Natural killer cell (primary cell): ENCODE measurements at regions not wholly inside any gene's neighbourhood (a gene's known extent, or its start where the extent isn't known, plus 50 kb on each side); places are given as distances from the start of the nearest gene placed in this dataset.

Experiments used
- ATAC-seq, 3 donors: fragments of 150-1000 bp in 2 of 3; fragments of 200-7000 bp in 1 of 3; cut with Tn5 transposase; 1 replicate in 1 of 3; 2 replicates in 2 of 3; pipeline ENCODE4 v1.10.0; 2021; ENCODE audit warnings: mild to moderate bottlenecking in 2 of 3, moderate library complexity in 2 of 3
- DNase-seq, 2 donors: peaks; one replicate each; pipeline versions ENCODE4 v3.0.0 to v3.0.0-alpha.2; 2013 to 2021; ENCODE audit warnings: mixed read lengths in 1 of 2
- H3K27ac ChIP-seq: one replicate; pipeline ENCODE4 v1.5.1; 2013; ENCODE audit warnings: mild to moderate bottlenecking, low read length
- H3K27me3 ChIP-seq: one replicate; pipeline ENCODE4 v1.6.1; 2013; ENCODE audit warnings: low read length; ENCODE audit not compliant: control insufficient read depth, insufficient read depth
- H3K36me3 ChIP-seq: one replicate; pipeline ENCODE4 v1.6.1; 2013; ENCODE audit warnings: low read length; ENCODE audit not compliant: control insufficient read depth, insufficient read depth
- H3K4me1 ChIP-seq: one replicate; pipeline ENCODE4 v1.6.1; 2013; ENCODE audit warnings: low read length; ENCODE audit not compliant: control insufficient read depth, insufficient read depth
- H3K4me3 ChIP-seq: one replicate; pipeline ENCODE4 v1.5.1; 2013; ENCODE audit warnings: low read length
- H3K9me3 ChIP-seq: one replicate; pipeline ENCODE4 v1.6.1; 2013; ENCODE audit warnings: low read length; ENCODE audit not compliant: control insufficient read depth, insufficient read depth
- H3K27ac Mint-ChIP-seq, 2 donors: one replicate each; pipeline ENCODE4 v1.8.0; 2022; ENCODE audit warnings: mild to moderate bottlenecking in 2 of 2, mixed read lengths in 2 of 2, moderate library complexity in 1 of 2
- H3K27me3 Mint-ChIP-seq, 2 donors: one replicate each; pipeline ENCODE4 v1.8.0; 2022; ENCODE audit warnings: low read depth in 2 of 2, mixed read lengths in 2 of 2
- H3K36me3 Mint-ChIP-seq: one replicate; pipeline ENCODE4 v1.8.0; 2022; ENCODE audit warnings: mixed read lengths
- H3K4me1 Mint-ChIP-seq, 2 donors: one replicate each; pipeline ENCODE4 v1.8.0; 2022; ENCODE audit warnings: mixed read lengths in 2 of 2
- H3K4me3 Mint-ChIP-seq: one replicate; pipeline ENCODE4 v1.8.0; 2022; ENCODE audit warnings: mild to moderate bottlenecking, moderate library complexity, mixed read lengths
- H3K9me3 Mint-ChIP-seq, 2 donors: one replicate each; pipeline ENCODE4 v1.8.0; 2022; ENCODE audit warnings: mixed read lengths in 2 of 2
- CTCF ChIP-seq: fragments of 200-600 bp; IDR thresholded peaks from one replicate; pipeline ENCODE4 v1.8.0; 2022; ENCODE audit warnings: antibody characterized with exemption
- WGBS: methylation state at CpG from one replicate; pipeline ENCODE4 v1.1.7; 2013; ENCODE audit warnings: missing lambda C conversion rate; ENCODE audit not compliant: insufficient coverage; 5-methylcytosine and 5-hydroxymethylcytosine counted together
- intact Hi-C: fragments of 100-400 bp; cut with micrococcal nuclease; formaldehyde crosslinking; loops from one replicate; pipeline ENCODE4 v1.14.2; 2022

DNA sequence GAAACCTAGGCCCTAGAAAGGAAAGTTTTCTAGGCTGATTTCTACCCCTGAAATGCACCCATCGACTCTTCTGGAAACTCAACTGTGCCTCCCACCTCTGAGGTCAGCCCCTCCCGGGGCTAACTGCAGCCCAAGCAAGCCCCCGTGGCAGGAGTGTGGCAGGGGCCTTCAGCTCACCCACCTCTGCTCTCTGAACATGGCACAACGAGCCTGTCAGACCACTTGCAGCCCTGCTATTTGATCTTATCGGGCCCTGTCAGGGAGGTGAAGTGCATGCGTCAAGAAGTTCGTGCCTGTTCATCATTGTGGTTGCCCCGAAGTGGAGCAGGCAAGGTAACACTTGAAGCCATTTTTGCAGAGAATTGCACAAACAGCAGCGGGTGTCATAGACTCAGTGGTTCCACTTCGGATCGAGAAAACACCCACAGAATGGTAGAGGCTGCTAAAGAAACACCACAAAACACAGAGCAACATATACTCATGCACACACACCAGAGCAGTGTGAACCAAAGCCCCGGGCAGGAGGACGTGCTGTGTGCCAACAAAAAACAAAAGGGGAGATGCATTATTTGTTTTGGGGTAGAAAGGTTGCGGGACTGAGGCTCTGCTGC lies 262.7 kb downstream of the ETS1 start:
- Mint-ChIP-seq H3K27me3 (no peaks in the 10 kb centered on the region), H3K36me3 (no peaks in the 10 kb centered on the region), H3K27ac (peak overlapping the region; percentile 93 to 95), H3K4me1 (peaks cover 82 to 84% of the 10 kb centered on the region in 2 donors), H3K9me3 (no peaks in the 10 kb centered on the region), H3K4me3 (peak overlapping the region; percentile 77)
- Histone ChIP-seq H3K4me3 (no peak overlapping the region), H3K9me3 (no peaks in the 10 kb centered on the region), H3K27ac (peak overlapping the region; percentile 83), H3K4me1 (peaks cover 70% of the 10 kb centered on the region), H3K36me3 (no peaks in the 10 kb centered on the region), H3K27me3 (no peaks in the 10 kb centered on the region)
- ATAC-seq (peak; percentile 77 to 90 (median 86)), DNase-seq (peak; percentile 77 to 96)
- intact Hi-C loops, result loop anchor here (1.0 to 10.0 kb wide), 12 partner anchors 22 to 400 kb away; no protein-coding TSS in a partner anchor
- no peak for TF ChIP-seq CTCF
- WGBS, result 28% methylated on average over 14 of the region's 14 CpGs

DNA sequence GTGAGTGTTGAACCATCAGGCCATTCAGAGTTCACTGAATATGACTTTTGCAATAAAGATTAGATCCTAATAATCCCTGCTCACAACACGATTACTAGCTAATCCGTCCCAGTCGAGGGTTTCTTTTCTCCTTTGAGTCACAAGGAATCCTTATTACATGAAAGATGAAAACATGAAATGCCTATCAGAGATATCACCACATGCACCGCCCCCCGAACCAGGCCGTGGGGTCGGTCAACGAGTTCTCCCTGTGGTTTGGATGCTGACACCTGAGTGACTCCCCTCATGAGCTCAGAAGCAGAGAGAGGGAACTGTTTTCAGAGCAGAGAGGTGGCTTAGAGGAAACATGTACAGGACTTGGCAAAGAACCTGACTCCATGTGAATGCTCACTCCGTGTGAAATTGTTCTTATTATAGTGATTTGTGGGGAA lies 263.3 kb downstream of the ETS1 start:
- Mint-ChIP-seq H3K36me3 (no peaks in the 10 kb centered on the region), H3K27ac (peak overlapping the region; percentile 93 to 95), H3K4me3 (peak overlapping the region; percentile 77), H3K27me3 (no peaks in the 10 kb centered on the region), H3K4me1 (peaks cover 82 to 84% of the 10 kb centered on the region in 2 donors), H3K9me3 (no peaks in the 10 kb centered on the region)
- H3K4me3 ChIP-seq, result no peak overlapping the region
- no peak for TF ChIP-seq CTCF
- whole genome bisulfite sequencing, result 17% methylated on average over 9 of the region's 9 CpGs
- intact Hi-C loops, result loop anchor here (1.0 to 10.0 kb wide), 12 partner anchors 22 to 401 kb away; no protein-coding TSS in a partner anchor
- H3K27ac ChIP-seq, result peak overlapping the region; percentile 83
- H3K36me3 ChIP-seq, result no peaks in the 10 kb centered on the region
- peaks cover 70% of the 10 kb centered on the region for H3K4me1 ChIP-seq
- DNase-seq (peak in 1 of 2 donors; percentile 38), ATAC-seq (peak in 2 of 3 donors; percentile 25 to 36)
- H3K27me3 ChIP-seq, result no peaks in the 10 kb centered on the region
- no peaks in the 10 kb centered on the region for H3K9me3 ChIP-seq

DNA sequence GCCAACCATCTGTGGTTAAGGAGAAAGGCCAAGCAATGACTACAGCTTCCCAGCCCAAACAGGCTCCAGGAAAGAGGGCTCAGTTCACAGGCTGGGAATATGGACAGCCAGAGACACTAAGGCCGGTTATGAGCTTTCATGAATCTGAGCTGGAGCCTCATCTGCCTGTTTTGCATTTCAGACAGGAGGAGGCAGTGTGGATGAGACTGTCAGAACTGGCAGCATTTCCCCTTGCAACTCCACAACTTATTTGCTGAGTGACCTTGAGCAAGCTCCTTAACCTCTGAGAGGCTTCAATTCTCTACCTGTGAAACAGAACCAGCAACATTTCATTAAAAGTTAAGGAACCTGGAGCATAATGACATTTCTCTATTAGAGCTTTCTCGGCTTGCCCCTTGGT lies 264.0 kb downstream of the ETS1 start:
- Histone ChIP-seq H3K27ac (peak overlapping the region; percentile 83), H3K4me3 (no peak overlapping the region), H3K27me3 (no peaks in the 10 kb centered on the region), H3K9me3 (no peaks in the 10 kb centered on the region), H3K36me3 (no peaks in the 10 kb centered on the region), H3K4me1 (peaks cover 72% of the 10 kb centered on the region)
- ATAC-seq (no peak), DNase-seq (peak in 1 of 2 donors; percentile 81)
- intact Hi-C loops, result loop anchor here (10.0 kb wide), 2 partner anchors 49 to 401 kb away; no protein-coding TSS in a partner anchor
- peak overlapping the region; percentile 93 to 95 for H3K27ac Mint-ChIP-seq
- H3K4me1 Mint-ChIP-seq, result peaks cover 82 to 84% of the 10 kb centered on the region in 2 donors
- 58% methylated on average over 2 of the region's 2 CpGs for WGBS
- H3K4me3 Mint-ChIP-seq, result peak overlapping the region; percentile 77
- TF ChIP-seq CTCF, result peak; percentile 24
- no peaks in the 10 kb centered on the region for H3K36me3 Mint-ChIP-seq
- no peaks in the 10 kb centered on the region for H3K27me3 Mint-ChIP-seq
- H3K9me3 Mint-ChIP-seq, result no peaks in the 10 kb centered on the region
